NCI-H146 (cell line): ENCODE measurements at regions not wholly inside any gene's neighbourhood (a gene's known extent, or its start where the extent isn't known, plus 50 kb on each side); places are given as distances from the start of the nearest gene placed in this dataset.

Experiments
- DNase-seq: peaks from one replicate; lab custom pipeline; 2025; lab: John Stamatoyannopoulos, UW

DNA sequence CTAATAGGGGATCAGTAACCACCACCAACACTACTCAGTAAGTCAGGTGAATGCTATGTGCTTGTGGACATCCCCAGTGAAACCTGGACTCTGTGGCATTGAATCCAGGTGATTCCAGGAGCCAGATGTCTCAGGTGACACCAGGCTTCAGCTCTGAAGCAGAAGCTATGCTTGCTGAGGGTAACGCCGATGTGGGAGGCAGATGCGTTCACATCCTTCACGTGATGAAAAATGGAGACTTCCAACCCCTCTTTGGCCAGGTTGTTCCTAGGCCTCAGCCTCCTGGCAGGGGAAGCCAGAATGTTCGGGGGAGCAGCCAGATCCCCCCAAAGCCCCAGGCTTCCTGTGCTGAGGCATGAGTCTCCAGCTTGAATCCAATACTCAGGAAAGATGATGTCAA, 209.8 kb upstream of the PDE10A start:
- DNase-seq: no peak

DNA sequence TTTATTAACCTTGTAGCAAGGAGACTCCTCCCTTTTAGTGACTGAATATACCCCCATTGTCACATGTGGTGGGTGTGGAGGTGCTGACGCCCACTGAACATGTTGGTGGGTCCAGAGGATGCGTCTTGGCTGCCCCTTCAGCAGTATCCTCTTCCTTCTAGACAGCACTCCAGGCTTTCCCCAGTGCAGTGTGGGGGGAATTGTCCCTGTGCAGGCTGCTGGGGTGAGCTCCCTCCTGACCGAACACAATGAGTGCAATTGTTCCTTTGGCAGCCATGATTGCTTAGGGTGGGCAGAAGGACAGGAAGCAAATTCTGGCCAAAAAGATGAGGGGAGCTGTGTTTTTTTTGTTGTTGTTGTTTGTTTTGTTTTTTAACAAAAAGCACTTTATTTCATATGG, 209.3 kb upstream of the PDE10A start:
- no peak for DNase-seq

DNA sequence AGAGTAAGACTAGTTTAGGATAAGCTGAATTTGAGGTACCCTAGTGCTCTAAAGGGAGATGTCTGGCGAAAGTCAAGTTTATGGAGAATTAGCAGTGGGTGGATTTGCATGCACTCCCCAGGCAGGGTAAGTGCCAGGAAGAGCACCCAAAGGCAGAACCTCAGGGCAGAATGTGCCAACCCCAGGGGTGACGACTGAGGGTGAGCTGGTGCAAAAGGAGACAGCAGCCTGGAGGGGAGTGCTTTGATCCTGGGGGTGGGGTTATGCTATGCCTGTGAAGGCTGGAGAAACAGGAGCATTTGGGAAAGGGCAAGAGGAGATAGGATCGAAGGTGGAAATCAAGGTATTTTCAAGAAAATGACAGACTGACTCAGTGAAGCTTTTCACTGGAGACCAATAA, 208.5 kb upstream of the PDE10A start:
- DNase-seq: no peak

DNA sequence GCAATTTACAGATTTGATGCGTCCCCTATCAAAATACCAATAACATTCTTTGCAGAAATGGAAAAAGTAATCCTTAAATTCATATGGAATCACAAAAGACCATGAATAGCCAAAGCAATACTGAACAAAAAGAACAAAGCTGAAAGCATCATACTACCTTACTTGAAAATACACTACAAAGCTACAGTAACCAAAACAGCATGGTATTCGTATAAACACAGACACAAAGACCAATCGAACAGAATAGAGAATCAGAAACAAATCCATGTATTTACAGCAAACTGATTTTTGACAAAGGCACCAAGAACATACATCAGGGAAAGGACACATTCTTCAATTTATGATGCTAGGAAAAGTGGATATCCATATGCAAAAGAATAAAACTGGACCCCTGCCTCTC, 206.5 kb upstream of the PDE10A start:
- DNase-seq: no peak

DNA sequence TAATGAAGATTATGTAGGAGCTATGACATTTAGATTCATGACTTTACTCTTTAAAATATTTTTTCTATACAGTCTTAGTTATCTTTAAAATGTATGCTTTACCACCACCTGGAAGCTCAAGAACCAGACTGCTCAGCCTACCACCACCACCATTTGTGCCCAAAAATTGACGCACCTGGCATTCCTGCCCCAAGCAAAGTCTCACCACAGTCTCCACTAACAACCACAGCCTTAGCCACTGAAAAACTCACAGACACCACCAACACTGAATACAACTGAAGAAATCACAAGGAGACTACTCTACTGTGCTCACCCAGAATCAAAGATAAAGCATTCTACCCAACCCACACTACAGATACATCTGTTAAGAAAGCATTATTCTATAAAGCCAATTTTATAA, 201.9 kb upstream of the PDE10A start:
- DNase-seq: no peak

DNA sequence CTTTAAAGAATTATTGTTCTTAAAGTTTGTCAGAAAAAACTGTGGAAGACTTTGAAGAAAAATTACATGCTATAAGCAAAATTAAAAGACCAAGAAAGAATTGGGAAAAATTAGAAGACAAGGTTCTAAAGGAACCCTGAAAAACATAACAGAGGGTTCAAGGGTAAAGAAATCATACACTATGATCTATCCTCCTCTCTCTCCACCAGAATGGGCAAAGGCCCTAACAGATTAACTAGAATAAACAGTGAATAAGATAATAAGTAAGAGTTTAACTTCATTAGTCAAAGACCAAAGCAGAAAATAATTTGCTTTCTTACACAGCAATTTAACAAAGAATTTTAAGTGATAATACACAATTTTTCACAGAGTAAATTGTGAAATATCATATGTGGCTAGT, 201.2 kb upstream of the PDE10A start:
- DNase-seq: no peak

DNA sequence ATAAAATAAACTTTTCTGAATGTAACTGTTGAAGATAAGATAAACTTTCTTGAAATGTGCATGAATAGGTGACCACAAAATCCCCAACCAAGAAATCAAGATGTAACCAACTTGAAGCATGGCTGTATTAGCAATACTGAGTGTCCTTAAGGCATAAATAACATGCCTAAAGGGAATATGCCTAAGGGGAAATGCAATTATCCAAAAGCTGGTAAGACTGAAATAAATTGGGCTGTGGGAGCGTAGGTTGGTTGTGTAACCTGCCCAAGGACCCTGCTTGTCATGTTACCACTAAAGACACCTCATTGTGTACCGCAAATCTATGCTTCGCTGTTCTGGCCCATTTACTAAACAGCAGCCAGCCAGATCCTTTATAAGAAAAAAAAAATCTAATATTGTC, 200.8 kb upstream of the PDE10A start:
- no peak for DNase-seq

DNA sequence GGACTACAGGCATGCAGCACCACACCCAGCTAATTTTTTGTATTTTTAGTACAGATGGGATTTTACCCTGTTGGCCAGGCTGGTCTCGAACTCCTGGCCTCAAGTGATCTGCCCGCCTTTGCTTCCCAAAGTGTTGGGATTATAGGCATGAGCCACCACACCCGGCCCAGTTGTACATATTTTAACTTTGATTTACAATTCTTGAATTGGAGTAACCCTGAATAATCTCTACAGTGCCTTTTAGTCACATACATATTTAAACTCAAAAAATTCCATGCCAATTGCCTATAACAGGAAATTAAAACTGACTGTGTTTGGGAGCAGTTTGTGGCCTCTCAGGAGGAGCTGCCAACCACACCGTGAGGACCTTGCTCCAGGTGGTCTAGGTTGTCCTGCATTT, 199.8 kb upstream of the PDE10A start:
- no peak for DNase-seq

DNA sequence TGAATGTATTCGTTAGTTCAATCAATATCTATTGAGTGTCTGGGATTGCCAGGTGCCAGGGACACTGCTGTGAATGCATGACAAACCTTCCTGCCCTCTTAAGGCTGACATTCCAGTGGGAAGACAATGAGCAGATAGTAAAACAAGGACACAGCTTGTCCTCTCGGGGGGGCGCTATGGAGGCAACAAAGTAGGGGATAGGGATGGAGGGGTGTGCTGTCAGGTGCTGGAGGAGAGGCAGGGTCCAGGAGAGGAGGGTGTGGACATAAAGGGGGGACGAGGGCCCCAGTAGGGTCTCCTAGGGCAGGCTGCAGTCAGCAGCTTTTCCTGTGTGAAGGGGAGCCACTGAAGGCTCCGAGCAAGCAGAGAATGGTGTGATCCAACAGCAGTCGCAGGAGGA, 198.2 kb upstream of the PDE10A start:
- no peak for DNase-seq

DNA sequence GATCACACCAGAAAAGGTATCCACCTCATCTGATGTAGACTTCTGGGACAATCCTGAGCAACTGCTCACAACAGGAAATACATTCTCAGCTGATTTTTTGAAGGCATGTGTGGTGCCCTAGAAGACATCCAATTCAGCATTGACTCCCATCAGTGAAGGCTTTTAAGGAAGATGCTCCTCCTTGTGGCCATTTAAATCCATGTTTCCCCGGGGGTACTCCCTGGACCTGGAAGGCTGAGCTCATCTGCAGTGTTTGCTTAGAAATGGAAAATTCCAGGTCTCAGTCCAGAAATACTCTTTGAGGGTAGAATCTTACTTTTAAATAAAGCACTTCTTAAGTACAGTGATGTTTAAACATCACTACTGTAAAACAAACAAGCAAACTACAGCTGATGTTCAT, 195.5 kb upstream of the PDE10A start:
- DNase-seq: no peak

DNA sequence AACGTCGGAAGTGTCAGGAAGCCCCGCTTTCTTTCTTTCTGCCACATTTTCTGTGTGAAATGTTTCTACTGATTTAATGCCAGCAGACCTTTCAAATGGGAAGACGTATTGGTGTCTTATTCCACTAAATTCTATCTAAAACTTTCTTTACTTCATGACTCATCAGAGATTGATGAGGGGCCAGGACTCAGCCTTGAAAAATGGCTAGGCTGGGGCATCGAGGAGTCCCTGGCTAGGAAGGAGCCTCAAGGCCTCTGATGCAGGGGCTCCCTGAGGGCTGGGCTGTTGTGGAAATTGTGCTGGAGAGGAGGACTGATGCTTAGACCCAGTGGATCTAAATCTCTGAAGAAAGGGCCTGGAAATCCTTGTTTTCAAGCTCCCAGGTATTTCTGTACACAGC, 192.8 kb upstream of the PDE10A start:
- no peak for DNase-seq

DNA sequence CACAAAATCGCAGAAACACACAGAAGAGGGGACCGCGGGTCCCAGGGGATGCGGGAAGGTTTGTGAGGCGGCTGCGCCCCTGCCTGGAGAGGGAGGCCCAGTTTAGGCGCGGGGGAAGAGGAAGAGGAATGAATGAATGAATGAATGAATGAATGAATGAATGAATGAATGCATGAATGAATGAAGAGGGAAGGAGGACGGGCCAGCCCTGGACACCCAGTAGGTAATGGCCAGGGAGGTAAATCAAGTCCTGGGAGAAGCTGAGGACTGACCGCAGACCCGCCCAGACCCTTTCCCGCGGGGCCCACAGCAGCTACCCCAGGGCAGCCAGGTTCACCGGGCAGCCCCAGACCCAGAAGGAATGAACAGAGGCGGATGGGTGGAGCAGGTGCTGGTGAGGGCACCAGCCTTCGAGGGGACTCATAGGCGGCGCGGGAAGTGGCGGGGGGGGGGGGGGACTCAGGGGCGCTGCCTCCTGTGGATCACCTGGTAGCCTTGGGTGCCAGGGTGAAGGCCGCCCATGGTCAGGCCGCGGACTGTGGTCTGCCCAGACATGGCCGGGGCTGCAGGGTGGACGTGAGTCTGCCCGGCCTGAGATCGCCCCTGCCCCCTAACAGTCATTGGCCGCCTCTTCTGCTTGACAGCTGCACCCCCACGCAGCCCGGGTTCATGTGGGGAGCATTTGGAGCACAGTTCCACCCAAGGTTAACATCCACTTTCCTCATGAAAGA, 192.0 kb upstream of the PDE10A start:
- DNase-seq: no peak

DNA sequence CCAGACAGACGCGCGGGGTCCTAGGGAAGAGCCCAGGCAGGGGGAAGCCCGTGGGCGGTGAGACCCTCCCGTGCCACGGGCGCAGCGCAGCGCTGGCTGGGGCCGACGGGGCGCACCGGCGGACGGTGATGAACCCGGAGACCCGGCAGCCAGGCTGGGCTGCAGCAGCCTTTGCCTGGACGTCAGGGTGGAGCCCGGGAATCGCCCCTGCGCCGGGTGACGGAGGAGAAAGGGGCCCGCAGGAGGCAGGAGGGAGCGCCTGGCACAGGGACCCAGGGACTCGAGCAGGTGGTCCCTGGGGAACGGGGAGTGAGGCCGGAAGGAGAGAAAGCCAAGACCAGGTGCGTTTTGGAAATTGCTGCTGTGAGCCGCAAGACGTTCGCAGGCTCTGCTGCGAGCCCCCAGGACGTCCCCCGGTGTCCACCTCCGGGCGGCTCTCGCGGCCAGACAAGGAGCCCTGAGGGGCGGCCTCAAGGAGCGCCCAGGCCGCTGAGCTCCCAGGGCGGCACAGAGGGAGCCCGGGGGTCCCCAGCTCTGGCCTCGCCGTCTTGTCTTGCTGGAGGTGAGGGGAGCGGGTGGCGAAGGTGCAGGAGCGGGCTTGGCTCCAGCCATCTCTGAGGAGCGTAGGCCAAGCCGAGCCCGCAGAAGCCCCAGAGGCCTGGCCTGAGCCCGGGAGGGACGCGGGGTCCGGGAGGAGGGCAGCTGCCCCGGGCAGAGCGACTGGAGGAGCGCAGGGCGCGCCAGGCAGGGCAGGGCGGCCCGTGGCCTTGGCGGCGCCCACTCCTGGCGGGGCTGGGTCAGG, 191.2 kb upstream of the PDE10A start:
- DNase-seq: no peak

DNA sequence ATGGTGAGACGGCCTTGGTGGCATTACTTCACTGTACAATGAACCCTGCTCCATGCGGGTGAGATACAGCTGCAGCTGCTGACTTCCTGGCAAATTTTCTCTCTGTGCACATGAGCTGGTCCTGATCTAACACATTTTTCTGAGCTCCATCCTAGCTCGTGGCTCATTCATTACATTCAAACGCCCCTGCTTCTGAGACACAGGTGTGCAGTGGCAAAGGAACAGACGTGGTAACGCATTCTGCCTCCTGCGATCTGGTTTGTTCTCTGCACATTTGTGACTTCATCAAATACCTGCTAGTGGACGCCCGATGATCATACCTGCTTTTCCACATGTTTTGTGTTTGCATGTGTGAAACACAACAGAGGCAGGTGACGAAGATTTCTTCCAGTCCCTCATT, 189.6 kb upstream of the PDE10A start:
- DNase-seq: no peak

DNA sequence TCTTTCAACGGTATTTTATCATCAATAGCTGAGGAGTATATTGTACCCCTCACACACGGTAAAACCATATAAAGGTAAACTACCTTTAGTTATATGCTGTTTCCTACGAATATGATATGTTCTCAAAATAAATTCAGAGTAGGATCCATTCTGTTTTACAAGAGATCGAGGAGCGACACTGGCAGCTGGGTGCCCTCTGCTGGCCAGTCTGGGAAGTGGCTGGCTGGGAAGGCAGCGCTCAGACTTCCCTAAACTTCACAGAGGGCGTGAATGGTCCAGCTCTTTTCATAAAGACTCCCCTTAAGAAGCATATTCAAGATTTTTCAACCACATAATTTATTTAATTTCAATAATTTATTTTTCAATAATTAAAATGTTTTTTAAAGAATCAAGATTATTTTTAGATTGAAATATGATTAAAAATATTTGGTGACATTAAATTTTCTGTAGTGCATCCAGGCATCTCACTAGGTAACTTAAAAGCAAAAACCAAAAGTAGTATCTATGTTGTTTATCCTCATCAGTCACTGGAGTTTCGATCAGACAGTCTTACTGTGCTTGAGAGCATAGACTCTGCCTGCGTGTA, 187.5 kb upstream of the PDE10A start:
- DNase-seq: peak; percentile 39

DNA sequence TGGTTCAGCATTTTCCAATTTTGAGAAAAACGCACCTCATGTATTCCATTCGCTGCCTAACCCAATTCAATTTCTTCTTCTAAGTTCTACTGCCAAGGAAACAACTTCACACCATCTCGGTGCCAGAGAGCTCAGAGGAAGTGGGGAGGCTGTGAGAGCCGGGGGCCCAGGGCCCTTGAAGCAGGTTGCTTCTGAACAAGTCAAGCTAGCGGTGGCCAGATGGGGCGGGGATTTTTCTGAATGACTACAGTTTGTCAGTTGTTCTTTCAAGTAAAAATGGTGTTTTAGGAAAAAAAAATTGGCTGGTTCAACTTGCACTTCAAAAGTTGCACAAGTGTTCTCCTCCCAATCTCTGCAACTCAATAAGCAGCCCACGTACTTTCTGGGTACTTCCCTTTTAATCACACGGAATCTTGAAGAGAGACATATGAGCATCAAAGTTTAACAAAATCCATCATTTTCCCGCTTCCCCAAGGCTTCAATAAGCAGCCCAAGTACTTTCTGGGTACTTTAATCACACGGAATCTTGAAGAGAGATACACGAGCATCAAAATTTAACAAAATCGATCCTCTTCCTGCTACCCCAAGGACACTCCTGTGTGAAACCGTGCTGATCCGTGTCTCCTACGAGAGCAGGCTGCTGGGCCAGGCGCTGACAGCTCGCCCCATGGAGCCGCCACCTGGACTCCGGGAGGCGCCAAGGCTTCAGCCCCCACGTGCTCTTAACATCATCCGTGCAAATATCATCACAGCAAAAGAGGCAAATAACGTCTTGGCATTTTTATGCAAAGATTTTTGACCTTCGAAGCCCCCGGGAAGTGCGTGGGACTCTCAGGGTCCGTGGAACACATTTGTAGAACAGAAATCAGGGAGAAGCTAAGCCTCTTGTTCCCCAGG, 186.7 kb upstream of the PDE10A start:
- DNase-seq: no peak

DNA sequence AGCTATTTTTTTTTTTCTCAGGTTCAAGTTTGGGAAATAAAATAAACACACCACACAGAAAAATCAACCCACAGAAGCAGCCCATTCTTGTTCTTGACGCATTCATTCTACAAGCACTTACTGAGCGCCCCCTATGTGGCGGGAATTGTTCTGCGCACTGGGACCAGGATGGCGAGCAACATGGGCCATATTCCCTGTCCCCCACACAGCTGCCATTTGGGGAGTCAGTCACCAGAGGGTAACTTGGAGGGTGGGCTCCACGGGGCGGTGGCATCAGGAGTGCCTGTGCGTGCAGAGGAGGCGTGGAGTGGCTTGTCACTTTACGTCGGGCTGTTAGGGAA, 185.0 kb upstream of the PDE10A start:
- DNase-seq: no peak

DNA sequence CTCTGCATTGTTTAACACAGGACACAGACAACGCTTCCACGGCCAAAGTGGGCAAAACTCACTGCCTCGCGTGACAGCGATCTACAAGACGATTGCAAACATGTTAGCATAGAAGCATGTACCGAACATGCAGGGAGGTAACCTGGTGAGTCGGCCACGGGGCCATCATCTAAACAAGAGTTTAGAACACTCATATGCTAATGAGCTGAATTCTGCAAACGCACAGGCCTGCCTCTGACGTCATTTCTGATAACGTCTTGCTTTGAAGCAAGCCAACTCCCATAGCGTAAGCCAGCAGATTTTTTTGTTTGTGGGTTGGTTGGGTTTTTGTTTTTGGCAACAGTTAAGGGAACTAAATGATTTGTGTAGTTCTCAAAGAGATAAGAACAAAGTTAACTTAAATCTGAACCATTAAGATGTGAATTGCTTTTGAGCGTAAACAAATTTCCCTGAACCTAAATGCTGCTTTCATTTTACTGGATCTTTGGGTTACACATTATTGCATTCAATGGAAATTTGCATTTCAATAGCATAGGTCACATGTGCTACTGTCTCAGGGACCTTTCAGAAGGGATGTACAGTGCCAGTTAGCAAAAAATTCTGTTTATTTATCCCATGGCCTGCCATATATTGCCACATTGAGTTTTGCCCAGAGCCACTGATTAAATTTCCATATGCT, 184.5 kb upstream of the PDE10A start:
- DNase-seq: no peak

DNA sequence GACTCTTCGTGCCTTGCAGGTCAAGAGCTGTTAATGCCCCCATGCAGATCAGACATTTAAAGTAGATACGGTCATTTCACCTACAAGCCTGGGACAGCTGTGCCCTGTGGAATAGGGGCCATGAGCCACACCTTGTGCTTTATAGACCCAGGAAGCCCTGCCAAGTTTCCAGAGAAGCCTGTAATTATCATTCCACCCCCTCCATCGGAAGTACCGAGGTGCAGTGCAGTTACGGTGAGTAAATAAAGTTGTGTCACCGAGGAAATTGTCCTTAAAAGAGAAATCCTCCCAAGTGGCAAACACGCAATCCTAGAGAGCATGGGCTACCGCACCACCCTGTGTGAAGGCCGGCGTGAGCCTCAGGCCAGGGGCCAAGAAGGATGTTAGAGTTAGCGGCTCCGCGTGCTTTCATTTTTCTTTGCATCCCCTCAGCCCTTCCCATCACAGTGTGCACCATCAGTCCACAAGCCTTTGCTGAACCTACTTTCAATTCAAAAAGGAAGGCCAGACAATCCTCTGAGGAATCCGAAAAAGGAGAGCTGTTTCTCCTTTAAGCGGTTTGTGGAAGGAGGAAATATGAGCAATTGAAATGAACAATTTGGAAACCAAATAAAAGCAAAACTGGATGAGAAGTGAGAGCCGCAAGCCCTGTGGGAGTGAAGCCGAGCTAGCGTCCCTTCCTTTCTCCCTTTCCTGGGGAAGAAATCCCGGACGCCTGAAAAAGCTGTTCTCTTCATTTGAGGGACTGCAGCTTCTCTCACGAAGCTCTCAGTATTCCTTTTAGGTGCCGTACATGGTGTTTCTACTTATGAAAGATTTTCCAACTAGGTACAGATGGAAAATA, 183.3 kb upstream of the PDE10A start:
- DNase-seq: no peak

DNA sequence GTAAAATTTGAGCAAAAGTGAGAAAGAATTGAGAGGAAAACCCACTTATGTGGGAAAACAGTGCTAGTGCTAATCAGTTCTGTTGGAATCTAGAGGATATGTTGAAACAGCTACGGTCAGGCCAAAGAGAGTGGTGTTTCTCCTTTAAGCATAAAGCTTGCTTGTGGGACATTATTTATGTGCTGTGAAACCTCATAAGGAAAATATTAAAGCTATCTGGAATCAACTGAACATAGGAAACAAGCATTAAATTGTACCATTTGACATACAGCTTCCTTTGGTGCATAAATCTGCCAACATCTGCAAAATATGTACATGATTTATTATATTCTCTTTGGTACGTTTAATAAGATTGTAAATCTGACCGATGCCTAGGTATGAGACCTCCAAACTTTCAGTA, 182.5 kb upstream of the PDE10A start:
- DNase-seq: no peak

DNA sequence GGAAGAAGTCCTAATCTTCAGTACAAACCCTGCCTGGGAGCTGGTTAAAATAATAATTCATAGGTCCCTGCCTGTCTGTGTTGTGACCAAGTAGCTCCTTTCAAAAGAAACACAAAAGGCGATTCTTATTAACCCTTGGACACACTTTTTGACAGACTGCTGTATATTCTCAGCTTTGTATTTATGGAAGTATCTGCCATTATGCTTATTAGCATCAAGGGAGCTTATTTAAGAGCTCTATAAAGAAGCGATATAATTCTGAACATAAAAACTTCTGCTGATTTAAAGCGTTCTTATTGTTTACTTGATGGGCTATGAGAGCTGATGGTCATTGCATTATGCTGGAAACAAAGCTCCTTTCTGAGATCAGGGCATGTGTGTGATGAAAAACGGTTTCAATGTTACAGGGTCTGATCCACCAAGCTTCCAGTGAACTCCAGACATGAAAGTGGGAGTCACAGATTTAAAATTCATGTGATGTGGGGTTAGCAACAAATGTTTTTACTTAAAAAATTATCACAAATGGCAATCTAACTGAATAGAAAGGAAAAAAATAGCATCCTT, 181.8 kb upstream of the PDE10A start:
- no peak for DNase-seq
